Esophagus muscularis mucosa (tissue), 4 donors: ENCODE measurements at regions not wholly inside any gene's neighbourhood (a gene's known extent, or its start where the extent isn't known, plus 50 kb on each side); places are given as distances from the start of the nearest gene placed in this dataset.

ENCODE experiments used
- EP300 ChIP-seq: sonication (generic); formaldehyde crosslinking; IDR thresholded peaks from one replicate; pipeline ENCODE4 v1.6.1; 2017; ENCODE audit warnings: antibody characterized with exemption
- POLR2A ChIP-seq: fragments of 450-650 bp; IDR thresholded peaks from one replicate; pipeline ENCODE4 v1.6.1; 2017; ENCODE audit warnings: antibody characterized with exemption, moderate library complexity, mild to moderate bottlenecking, low read depth
- TF ChIP-seq, protein P1 (sequence below), 3 experiments: fragments of 200-600 bp in 2 of 3; fragments of 450-650 bp in 1 of 3; sonication (generic) in 2 of 3; IDR thresholded peaks; one replicate each; pipeline ENCODE4 v1.5.1; 2017 to 2019; ENCODE audit warnings: antibody characterized with exemption in 3 of 3, mild to moderate bottlenecking in 2 of 3, moderate library complexity in 1 of 3

DNA sequence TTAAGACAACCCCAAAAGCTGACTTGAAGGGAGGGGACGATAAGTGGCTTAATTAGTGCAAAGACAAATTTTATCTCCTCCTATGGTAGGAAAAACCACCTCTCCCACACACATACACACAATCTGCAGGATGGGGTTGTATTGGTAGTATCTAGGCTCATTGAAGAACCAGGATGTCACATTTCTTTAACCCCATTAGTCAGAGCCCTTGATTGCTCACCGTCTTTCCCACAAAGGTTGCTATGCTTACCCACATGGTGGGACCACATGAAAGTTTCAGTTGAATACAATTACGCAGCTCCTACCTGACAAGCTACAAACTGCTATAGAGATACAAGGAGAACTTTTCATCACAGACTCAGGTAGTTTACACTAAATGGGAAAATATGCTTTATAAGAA is 765.0 kb upstream of the CELF4 start:
- TF ChIP-seq, protein P1, sequence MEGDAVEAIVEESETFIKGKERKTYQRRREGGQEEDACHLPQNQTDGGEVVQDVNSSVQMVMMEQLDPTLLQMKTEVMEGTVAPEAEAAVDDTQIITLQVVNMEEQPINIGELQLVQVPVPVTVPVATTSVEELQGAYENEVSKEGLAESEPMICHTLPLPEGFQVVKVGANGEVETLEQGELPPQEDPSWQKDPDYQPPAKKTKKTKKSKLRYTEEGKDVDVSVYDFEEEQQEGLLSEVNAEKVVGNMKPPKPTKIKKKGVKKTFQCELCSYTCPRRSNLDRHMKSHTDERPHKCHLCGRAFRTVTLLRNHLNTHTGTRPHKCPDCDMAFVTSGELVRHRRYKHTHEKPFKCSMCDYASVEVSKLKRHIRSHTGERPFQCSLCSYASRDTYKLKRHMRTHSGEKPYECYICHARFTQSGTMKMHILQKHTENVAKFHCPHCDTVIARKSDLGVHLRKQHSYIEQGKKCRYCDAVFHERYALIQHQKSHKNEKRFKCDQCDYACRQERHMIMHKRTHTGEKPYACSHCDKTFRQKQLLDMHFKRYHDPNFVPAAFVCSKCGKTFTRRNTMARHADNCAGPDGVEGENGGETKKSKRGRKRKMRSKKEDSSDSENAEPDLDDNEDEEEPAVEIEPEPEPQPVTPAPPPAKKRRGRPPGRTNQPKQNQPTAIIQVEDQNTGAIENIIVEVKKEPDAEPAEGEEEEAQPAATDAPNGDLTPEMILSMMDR (IDR thresholded peaks at IDR 0.05), result no peak
- no peak for TF ChIP-seq POLR2A
- no peak for TF ChIP-seq EP300
